ENCODE measurements at regions not wholly inside any gene's neighbourhood (a gene's known extent, or its start where the extent isn't known, plus 50 kb on each side); places are given as distances from the start of the nearest gene placed in this dataset.

DNA sequence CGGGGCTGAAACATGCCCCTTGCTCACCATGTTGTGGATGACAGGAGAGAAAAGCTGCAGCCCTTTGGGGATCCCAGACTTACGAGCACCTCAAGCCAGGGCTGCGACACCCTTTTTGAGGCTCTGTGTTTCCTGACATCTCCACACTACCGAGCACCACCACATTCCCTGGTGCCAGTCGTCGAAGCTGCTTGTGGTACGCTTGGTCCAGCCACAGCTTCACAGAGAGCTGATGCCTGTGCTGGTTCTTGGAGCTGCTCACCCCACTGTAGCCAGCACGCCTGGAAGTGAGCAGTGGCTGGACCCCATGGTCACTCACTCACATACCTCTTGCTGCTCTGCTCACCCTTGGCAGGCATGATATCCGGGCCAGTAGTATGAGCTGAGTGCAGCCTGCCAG lies 367.5 kb downstream of the SLITRK6 start:
- TF ChIP-seq CTCF (IDR thresholded peaks at IDR 0.05 in 4 of 5, conservative IDR thresholded peaks at IDR 0.05 in 1 of 5) (no peak), POLR2A (IDR thresholded peaks at IDR 0.05) (no peak)
